GM18867 (cell line): ENCODE measurements at regions not wholly inside any gene's neighbourhood (a gene's known extent, or its start where the extent isn't known, plus 50 kb on each side); places are given as distances from the start of the nearest gene placed in this dataset.

ENCODE experiments used
- ATAC-seq: cut with Tn5 transposase; IDR thresholded peaks from one replicate; pipeline ENCODE4 v1.9.1; 2021; ENCODE audit warnings: mild to moderate bottlenecking, moderate library complexity; ENCODE audit not compliant: unreplicated experiment

- no peak for ATAC-seq
Observed at GRCh38 chr18:73748731-73749130, 398.9 kb downstream of the FBXO15 start.

- no peak for ATAC-seq
Observed at GRCh38 chr18:73746101-73746500, 401.5 kb downstream of the FBXO15 start.

DNA sequence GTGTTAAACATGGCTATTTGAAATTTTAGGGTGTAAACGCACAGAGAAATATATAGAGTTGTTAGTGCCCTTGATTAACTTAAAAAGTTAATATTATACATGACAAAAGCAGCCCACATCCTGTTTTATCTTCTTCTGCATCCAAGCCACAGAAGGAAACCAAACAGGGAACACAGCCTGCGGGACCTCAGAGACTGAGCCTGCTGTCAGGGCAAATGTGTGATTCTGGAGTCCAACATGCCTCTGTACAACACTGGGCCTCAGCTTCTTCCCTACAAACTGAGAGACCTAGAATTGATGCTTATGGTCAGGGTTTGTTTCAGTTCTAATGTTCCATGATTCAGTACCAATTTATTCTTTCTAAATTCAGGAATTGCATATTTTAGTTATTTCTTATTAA is 404.7 kb downstream of the FBXO15 start:
- ATAC-seq = no peak

- ATAC-seq = no peak
Observed at GRCh38 chr18:73741946-73742345, 405.7 kb downstream of the FBXO15 start.

DNA sequence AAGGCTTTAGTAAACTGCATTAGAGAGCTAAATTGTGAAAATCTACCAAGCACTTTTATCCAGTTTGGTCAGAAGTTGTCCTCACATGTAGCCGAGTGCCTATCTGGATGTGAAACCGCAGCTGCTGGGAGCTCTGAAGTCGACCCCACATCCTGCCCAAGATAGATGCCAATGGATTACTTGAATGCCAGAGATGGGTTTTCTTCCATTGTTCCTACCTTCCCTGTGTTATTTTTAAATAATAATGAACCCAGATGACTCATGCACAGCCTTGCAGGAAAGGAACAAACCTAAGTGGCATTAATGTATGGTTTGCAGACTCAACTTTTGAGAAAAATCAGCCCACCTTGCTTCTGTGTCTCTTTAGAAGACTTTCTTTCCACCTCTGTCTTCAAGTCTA is 408.5 kb downstream of the FBXO15 start:
- no peak for ATAC-seq

DNA sequence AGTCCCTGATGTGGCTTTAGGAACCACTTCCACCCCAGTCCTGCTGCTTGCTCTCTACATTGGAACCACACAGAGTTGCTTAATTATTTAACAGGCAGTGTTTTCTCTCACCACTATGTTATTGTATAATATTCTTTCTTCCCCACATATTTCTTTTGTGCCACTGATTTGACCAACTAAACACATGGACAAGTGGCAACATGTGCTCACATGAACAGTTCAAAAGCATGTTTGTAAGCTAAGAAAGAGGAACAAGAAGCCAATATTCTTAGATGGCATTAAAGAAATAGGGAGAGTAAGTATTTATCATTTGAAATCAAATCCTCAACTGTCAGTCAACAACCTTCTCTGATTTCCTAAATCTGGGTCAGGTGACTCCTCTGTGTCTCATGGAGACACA is 409.6 kb downstream of the FBXO15 start:
- no peak for ATAC-seq

DNA sequence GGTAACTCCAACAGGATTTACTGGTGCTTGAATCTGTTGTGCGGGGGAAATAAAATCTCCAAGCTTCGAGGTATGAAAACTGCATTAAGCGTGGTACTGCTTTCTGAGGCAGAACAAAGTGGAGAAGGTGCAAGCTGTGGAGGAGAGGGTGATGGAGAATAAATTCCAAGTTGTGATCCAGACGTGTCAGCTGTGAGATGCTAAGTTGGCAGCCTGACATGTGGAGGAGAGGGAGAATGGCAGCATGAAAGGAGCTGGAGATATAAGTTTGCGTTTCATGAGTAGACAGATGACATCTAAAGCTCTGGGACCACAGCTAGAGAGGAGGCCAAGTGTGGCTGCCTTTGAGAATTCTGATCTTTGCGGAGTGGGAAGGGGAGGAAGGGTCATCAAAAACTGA is 411.8 kb downstream of the FBXO15 start:
- ATAC-seq = no peak

DNA sequence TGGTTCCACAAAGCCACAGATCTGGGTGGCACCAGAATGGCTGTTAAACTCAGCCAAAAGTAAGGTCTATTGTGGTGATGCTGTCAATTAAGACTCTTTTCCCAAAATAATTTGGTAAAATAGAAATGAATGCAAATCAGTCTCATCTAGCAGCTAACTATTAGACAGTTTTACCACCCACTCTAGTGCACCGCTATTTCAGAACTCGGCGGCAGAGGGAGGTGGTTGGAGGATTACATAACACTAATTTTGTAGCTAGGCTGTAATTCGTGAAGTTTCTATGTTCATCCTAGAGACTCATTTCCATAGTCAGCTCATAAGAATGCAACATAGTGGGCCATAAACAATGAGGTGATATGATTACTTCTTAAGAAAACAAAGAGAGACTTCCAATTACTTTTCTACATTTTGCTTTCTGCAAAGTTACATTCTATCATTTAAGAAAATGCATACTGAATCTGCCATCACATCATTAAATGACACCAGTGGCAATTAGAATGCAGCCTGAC is 413.8 kb downstream of the FBXO15 start:
- no peak for ATAC-seq

DNA sequence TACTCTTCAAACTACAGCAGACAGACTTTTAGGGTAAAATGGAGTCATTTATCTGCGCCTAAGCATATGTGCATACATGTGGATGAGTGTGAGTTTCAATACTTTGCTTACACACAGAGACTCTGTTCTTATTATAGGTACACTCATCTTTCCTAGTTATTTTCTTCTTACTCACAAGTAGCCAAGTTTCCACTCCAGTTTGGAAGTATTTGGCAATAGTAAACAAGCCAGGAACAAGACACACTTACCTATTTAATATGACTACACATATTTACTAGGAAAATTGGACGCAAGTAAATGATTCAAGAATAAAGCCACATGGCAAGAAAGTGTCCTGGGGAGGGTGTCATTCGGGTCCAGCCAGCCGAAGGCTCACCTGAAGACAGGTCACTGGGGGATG is 414.3 kb downstream of the FBXO15 start:
- no peak for ATAC-seq

- no peak for ATAC-seq
Observed at GRCh38 chr18:73728657-73729056, 419.0 kb downstream of the FBXO15 start.

DNA sequence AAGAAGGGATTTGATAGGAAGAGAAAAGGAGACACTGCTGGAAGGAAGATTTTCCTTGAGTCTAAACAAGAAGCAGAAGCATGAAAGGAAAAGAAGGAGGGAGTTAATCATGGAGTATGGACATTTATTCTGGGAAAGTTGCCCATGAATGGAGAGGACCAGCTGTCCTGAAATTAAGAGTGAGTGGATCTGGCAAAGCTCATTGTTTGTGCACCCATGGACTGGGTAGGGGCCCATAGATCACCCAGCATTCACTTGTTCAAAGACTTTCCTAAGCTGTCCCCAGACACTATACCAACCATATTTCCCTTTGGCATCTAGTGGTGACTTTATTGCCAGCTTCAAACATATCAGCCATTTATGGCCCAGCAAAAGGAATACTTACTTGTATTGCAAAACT is 422.7 kb downstream of the FBXO15 start:
- ATAC-seq = no peak

DNA sequence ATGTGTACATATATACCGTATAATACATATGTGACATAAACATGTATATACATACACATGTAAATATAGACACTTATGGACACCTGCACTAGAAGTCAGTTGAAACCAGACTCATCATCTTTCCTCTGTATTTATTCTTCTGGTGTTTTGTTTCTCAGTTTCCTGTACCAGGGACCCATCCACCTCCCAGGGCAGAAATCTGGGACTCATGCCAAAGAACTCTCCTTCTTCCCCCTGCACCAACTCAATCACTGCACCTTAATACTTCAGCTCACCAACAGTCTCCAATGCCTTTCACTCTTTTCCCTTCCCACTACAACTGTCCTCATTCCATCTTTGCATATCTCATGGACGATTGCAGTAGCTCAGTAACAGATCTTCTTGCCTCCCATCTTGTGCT is 428.0 kb downstream of the FBXO15 start:
- ATAC-seq = no peak

DNA sequence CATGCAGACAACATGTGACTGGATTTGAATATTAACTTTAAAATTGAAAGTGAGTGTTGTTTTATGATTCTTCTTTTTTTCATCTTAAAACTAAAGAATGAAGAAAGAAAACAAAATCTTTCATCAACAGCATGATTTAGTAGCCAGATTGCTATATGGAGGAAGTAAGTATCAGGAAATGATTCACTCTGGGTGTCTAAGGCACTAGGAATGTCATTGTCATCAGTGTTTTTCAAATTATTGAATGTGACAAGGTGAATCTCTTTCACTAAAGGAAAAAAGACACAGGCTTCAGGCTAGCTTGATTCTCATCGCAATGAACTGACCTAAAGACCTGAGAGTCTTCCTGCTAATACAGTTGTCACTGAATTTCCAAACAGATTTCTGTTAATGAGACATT is 430.1 kb downstream of the FBXO15 start:
- ATAC-seq = no peak

GRCh38 chr18:73715210-73715670 is 432.4 kb downstream of the FBXO15 start:
- ATAC-seq = no peak

DNA sequence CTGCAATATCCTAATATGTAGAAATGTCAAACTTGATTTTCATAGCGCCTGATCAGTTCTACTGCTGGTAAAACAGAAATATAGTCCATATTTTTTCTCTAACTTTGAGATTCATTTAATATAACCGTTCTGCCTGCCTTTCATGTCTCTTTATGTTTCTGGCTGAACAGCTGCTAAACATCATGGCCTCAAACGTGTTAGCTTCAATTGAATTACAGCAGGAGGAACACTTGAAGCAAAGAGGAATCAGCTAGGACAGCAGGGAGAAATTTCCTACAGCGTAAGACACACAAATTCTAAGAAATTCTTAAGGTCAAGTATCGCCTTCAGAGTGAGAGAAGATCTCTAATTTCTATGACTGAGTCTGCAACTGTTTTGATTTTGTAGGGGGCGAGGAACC is 433.2 kb downstream of the FBXO15 start:
- ATAC-seq = no peak

GRCh38 chr18:73711256-73711655 is 436.4 kb downstream of the FBXO15 start:
- ATAC-seq = no peak

DNA sequence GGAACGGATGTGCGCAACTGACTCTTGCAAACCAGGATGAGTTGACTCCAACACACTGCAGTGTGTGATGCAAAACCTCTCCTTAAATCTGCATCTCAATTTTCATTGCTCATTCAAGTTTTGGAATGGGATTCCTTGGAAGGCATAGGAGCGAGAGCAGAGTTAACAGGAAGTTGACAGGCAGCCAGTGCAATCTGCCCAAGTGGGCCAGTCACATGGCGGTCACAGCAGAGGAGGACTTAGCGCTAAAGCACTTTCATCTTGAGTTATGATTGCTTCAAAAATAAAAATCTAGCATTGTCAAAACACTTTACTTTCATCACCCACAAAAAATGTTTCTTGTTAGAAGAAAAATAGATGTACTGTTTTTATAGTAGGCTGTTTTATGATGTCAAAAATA is 439.0 kb downstream of the FBXO15 start:
- no peak for ATAC-seq

DNA sequence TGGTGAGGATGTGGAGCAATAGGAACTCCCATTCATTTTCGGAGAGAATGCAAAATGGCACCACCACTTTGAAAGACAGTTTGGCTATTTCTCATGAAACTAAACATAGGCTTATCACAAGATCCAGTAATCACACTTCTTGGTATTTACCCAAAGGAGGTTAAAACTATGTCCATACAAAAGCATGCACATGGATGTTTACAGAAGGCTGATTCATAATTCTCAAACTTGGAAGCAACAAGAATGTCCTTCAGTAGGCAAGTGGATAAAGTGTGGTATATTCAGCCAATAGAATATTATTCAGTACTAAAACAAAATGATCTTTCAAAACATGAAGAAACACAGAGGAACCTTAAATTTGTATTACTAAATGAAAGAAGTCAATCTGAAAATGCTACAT is 440.6 kb downstream of the FBXO15 start:
- ATAC-seq = no peak

GRCh38 chr18:73697353-73697752 is 450.3 kb downstream of the FBXO15 start:
- no peak for ATAC-seq

DNA sequence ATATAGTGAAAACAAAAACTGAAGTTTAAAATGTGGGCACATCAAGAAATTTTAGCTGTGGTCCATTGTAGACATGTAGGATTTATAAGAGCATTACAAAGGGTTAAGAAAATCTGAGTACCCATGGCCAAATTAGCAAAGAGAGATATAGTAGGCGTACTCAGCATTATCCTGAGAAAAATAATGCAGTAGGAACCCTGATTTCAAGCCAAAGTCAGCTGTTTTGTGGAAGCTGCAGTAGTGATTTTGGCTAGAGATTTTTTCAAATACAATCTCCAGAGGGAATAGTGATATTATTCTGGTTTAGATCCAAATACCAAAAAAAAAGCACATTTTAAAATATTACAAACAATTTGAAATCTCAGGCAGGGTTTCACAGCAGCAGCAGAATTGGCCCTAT is 450.9 kb downstream of the FBXO15 start:
- no peak for ATAC-seq

DNA sequence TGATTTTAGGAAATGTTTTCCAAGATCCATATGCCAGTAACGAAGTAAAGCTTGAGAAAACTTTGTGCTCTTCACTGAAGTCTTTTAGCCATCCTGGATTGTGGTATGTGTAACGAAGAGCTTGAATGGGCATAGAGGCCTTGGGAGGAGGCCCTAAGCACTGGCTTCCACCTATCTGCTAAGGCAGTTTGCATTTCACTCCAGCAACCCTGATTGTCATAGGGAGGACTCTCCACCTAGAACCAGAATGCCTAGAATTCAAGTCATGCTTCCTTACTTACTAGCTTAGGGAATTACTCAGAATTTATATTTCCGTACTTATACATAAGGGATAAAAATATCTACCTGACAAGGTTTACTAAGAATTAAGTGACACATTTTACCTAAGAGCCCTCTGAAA is 451.5 kb downstream of the FBXO15 start:
- no peak for ATAC-seq

DNA sequence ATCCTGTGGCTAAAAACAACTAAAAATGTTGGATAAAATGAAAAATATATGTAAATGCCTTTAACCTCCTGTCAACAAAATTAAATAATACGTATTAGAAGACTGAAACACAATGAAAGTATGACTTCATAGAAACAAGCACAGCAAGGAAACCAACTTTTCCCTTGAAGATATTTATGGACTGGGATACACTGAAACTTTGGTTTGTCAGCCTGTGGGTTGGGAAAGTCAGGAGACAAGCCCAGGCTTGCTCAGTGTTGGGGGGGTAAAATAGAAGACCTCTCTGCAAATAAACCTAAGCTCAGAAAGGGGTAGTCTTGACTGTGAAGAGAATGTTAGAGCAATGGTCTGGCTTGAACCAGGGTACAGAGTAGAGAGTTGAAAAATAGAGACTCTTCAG is 454.5 kb downstream of the FBXO15 start:
- ATAC-seq = no peak

- no peak for ATAC-seq
Observed at GRCh38 chr18:73691624-73692023, 456.0 kb downstream of the FBXO15 start.

DNA sequence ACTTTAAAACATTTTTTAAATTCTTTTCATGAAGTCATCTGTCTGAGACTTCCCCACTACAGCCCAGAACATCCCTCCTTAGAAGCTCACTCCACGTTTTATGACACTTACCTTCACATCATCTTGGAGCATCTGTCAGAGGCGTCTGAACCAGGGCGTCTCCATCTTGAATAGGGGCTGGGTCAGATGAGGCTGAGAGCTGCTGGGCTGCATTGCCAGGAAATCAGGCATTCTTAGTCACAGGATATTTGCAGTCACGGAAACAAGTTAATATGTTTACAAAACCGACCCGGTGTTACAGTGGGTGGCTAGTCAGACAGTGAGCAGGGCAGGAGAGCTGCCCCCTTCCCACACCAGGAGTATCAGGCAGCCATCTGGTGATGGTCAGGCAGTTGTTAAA is 456.5 kb downstream of the FBXO15 start:
- no peak for ATAC-seq
